K562 (cell line): ENCODE measurements at regions not wholly inside any gene's neighbourhood (a gene's known extent, or its start where the extent isn't known, plus 50 kb on each side); places are given as distances from the start of the nearest gene placed in this dataset.
A peak's percentile ranks its signal among the peaks of the same experiment; 100 is the strongest.

Source experiments
- ARID2 ChIP-seq: fragments of 450-650 bp; IDR thresholded peaks from 2 replicates; pipeline ENCODE4 v1.6.1; 2017; ENCODE audit warnings: antibody characterized with exemption, mild to moderate bottlenecking
- ATF2 ChIP-seq: sonication (generic); formaldehyde crosslinking; IDR thresholded peaks from 2 replicates; pipeline ENCODE4 v1.8.1; 2022; ENCODE audit warnings: missing genetic modification reagents
- BMI1 ChIP-seq: fragments of 150-350 bp; IDR thresholded peaks from 2 replicates; pipeline ENCODE4 v1.6.1; 2014; ENCODE audit warnings: low read length
- ELF2 ChIP-seq: fragments of 250-450 bp; sonication (Bioruptor Pico); IDR thresholded peaks from 2 replicates; pipeline ENCODE4 v1.5.0; 2021; ENCODE audit warnings: mild to moderate bottlenecking
- EP300 ChIP-seq: IDR thresholded peaks from 2 replicates; pipeline ENCODE4 v1.6.1; 2012; ENCODE audit warnings: low read length, improper control_type of control experiment
- IRF1 ChIP-seq: sonication (generic); formaldehyde crosslinking; IDR thresholded peaks from 2 replicates; pipeline ENCODE4 v1.8.0; 2022; ENCODE audit warnings: missing genetic modification reagents, mild to moderate bottlenecking, borderline replicate concordance
- KDM2B ChIP-seq: fragments of 250-450 bp; sonication (Bioruptor Pico); IDR thresholded peaks from 2 replicates; pipeline ENCODE4 v1.8.0; 2021; ENCODE audit warnings: mild to moderate bottlenecking, moderate library complexity
- REST ChIP-seq, 2 experiments: fragments of 450-650 bp; formaldehyde crosslinking in 1 of 2; IDR thresholded peaks; 2 replicates each; pipeline versions ENCODE4 v1.4.0 to v1.6.1; 2014 to 2020; ENCODE audit warnings: mild to moderate bottlenecking in 2 of 2, borderline replicate concordance in 1 of 2, low read depth in 1 of 2
- SUPT5H ChIP-seq: fragments of 450-650 bp; IDR thresholded peaks from 2 replicates; pipeline ENCODE4 v1.6.1; 2016
- ZNF12 ChIP-seq: sonication (generic); formaldehyde crosslinking; IDR thresholded peaks from 2 replicates; pipeline ENCODE4 v1.4.0; 2020; ENCODE audit warnings: mild to moderate bottlenecking, missing genetic modification reagents
- ZNF140 ChIP-seq: fragments of 250-450 bp; sonication (Bioruptor Pico); IDR thresholded peaks from 2 replicates; pipeline ENCODE4 v1.8.0; 2021; ENCODE audit warnings: moderate library complexity, mild to moderate bottlenecking, inconsistent platforms
- TF ChIP-seq, protein P1 (sequence below): fragments of 450-650 bp; formaldehyde crosslinking; IDR thresholded peaks from 2 replicates; pipeline ENCODE4 v1.4.0; 2020; ENCODE audit warnings: mild to moderate bottlenecking, moderate library complexity
- TF ChIP-seq, protein P2 (sequence below): fragments of 250-450 bp; sonication (Bioruptor Pico); IDR thresholded peaks from 2 replicates; pipeline ENCODE4 v1.4.0; 2020; ENCODE audit warnings: mild to moderate bottlenecking, moderate library complexity

DNA sequence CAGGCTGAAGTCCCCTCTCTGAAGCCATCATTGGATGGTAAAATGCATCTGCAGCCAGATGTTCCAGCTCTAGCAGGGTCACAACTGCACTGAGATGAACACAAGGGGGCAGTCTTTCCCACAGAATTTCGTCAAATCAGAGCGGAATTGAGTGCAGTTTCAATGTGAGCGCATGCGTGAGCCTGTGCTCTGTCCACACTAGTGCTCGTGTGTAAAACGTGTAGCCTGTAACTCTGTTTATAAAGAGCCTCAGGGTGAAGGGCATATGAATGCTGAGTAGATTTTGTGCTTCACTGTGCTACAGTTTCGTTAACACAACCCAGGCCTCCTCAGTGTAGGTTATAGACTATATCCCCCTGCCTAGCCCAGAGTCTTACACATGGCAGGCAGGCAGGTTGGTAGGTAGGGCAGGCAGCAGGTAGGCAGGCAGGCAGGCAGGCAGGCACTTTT is 92.7 kb upstream of the GOLGA6L4 start (continued):
- TF ChIP-seq ATF2 (no peak), ARID2 (0 out of 2 replicates have a peak, but pooled peaks have one; percentile 24), REST (IDR thresholded peaks at IDR 0.05; ENCODE audit: borderline replicate concordance) (peak; percentile 63; the same call in 1 of the 2 replicates), REST (CRISPR knock-in tag; IDR thresholded peaks at IDR 0.05; ENCODE audit: low read depth) (no peak), KDM2B (CRISPR knock-in tag) (no peak), BMI1 (no peak), ELF2 (CRISPR knock-in tag) (no peak), SUPT5H (no peak), ZNF12 (CRISPR knock-in tag) (no peak), EP300 (no peak), IRF1 (CRISPR knock-in tag) (no peak), ZNF140 (no peak)
- TF ChIP-seq, protein P1, sequence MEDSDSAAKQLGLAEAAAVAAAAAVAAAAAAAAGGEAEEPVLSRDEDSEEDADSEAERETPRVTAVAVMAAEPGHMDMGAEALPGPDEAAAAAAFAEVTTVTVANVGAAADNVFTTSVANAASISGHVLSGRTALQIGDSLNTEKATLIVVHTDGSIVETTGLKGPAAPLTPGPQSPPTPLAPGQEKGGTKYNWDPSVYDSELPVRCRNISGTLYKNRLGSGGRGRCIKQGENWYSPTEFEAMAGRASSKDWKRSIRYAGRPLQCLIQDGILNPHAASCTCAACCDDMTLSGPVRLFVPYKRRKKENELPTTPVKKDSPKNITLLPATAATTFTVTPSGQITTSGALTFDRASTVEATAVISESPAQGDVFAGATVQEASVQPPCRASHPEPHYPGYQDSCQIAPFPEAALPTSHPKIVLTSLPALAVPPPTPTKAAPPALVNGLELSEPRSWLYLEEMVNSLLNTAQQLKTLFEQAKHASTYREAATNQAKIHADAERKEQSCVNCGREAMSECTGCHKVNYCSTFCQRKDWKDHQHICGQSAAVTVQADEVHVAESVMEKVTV (CRISPR knock-in tag) = peak; percentile 59
- TF ChIP-seq, protein P2, sequence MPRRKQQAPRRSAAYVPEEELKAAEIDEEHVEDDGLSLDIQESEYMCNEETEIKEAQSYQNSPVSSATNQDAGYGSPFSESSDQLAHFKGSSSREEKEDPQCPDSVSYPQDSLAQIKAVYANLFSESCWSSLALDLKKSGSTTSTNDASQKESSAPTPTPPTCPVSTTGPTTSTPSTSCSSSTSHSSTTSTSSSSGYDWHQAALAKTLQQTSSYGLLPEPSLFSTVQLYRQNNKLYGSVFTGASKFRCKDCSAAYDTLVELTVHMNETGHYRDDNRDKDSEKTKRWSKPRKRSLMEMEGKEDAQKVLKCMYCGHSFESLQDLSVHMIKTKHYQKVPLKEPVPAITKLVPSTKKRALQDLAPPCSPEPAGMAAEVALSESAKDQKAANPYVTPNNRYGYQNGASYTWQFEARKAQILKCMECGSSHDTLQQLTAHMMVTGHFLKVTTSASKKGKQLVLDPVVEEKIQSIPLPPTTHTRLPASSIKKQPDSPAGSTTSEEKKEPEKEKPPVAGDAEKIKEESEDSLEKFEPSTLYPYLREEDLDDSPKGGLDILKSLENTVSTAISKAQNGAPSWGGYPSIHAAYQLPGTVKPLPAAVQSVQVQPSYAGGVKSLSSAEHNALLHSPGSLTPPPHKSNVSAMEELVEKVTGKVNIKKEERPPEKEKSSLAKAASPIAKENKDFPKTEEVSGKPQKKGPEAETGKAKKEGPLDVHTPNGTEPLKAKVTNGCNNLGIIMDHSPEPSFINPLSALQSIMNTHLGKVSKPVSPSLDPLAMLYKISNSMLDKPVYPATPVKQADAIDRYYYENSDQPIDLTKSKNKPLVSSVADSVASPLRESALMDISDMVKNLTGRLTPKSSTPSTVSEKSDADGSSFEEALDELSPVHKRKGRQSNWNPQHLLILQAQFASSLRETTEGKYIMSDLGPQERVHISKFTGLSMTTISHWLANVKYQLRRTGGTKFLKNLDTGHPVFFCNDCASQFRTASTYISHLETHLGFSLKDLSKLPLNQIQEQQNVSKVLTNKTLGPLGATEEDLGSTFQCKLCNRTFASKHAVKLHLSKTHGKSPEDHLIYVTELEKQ = no peak
